ENCODE measurements at regions not wholly inside any gene's neighbourhood (a gene's known extent, or its start where the extent isn't known, plus 50 kb on each side); places are given as distances from the start of the nearest gene placed in this dataset.

GRCh38 chr6:854406-855118 is 161.6 kb upstream of the EXOC2 start:
- TF ChIP-seq FOXP2 (optimal IDR thresholded peaks at IDR 0.05; ENCODE audit: borderline replicate concordance, extremely low read depth, extremely low read length, insufficient read depth) (no peak), POLR2AphosphoS5 (IDR thresholded peaks at IDR 0.05; ENCODE audit: low read depth, low read length) (no peak), REST (IDR thresholded peaks at IDR 0.05; ENCODE audit: insufficient read depth in 1 of 2, low read depth in 2 of 2, low read length in 2 of 2) (no peak), SIN3A (IDR thresholded peaks at IDR 0.05; ENCODE audit: borderline replicate concordance, insufficient read depth, low read length) (no peak), TAF1 (IDR thresholded peaks at IDR 0.05; ENCODE audit: borderline replicate concordance, insufficient read depth, low read length) (no peak)

- TF ChIP-seq REST (IDR thresholded peaks at IDR 0.05; ENCODE audit: insufficient read depth in 1 of 2, low read depth in 2 of 2, low read length in 2 of 2) (no peak), FOXP2 (optimal IDR thresholded peaks at IDR 0.05; ENCODE audit: borderline replicate concordance, extremely low read depth, extremely low read length, insufficient read depth) (no peak), SIN3A (IDR thresholded peaks at IDR 0.05; ENCODE audit: borderline replicate concordance, insufficient read depth, low read length) (no peak), TAF1 (IDR thresholded peaks at IDR 0.05; ENCODE audit: borderline replicate concordance, insufficient read depth, low read length) (no peak), POLR2AphosphoS5 (IDR thresholded peaks at IDR 0.05; ENCODE audit: low read depth, low read length) (no peak)
Observed at GRCh38 chr6:849075-849506, 156.2 kb upstream of the EXOC2 start.

GRCh38 chr6:845566-845965 is 152.6 kb upstream of the EXOC2 start:
- TF ChIP-seq REST (IDR thresholded peaks at IDR 0.05; ENCODE audit: insufficient read depth in 1 of 2, low read depth in 2 of 2, low read length in 2 of 2) (no peak), TAF1 (IDR thresholded peaks at IDR 0.05; ENCODE audit: borderline replicate concordance, insufficient read depth, low read length) (no peak), FOXP2 (optimal IDR thresholded peaks at IDR 0.05; ENCODE audit: borderline replicate concordance, extremely low read depth, extremely low read length, insufficient read depth) (no peak), POLR2AphosphoS5 (IDR thresholded peaks at IDR 0.05; ENCODE audit: low read depth, low read length) (no peak), SIN3A (IDR thresholded peaks at IDR 0.05; ENCODE audit: borderline replicate concordance, insufficient read depth, low read length) (no peak)

GRCh38 chr6:845101-845500 is 152.2 kb upstream of the EXOC2 start:
- no peak for TF ChIP-seq SIN3A (IDR thresholded peaks at IDR 0.05; ENCODE audit: borderline replicate concordance, insufficient read depth, low read length)
- TF ChIP-seq POLR2AphosphoS5 (IDR thresholded peaks at IDR 0.05; ENCODE audit: low read depth, low read length): no peak
- TF ChIP-seq REST (IDR thresholded peaks at IDR 0.05; ENCODE audit: insufficient read depth in 1 of 2, low read depth in 2 of 2, low read length in 2 of 2): no peak
- no peak for TF ChIP-seq TAF1 (IDR thresholded peaks at IDR 0.05; ENCODE audit: borderline replicate concordance, insufficient read depth, low read length)
- no peak for TF ChIP-seq FOXP2 (optimal IDR thresholded peaks at IDR 0.05; ENCODE audit: borderline replicate concordance, extremely low read depth, extremely low read length, insufficient read depth)
